Mesodermal cell (in vitro differentiated cells): ENCODE measurements at regions not wholly inside any gene's neighbourhood (a gene's known extent, or its start where the extent isn't known, plus 50 kb on each side); places are given as distances from the start of the nearest gene placed in this dataset.
A peak's percentile ranks its signal among the peaks of the same experiment; 100 is the strongest.

Source experiments
- H3K27ac ChIP-seq: 2 replicates; pipeline ENCODE4 v1.7.0; 2013; ENCODE audit warnings: mild to moderate bottlenecking, low read depth, low read length, moderate library complexity; ENCODE audit not compliant: severe bottlenecking
- H3K36me3 ChIP-seq: 2 replicates; pipeline ENCODE4 v1.7.1; 2013; ENCODE audit warnings: mild to moderate bottlenecking, low read length, moderate library complexity; ENCODE audit not compliant: control insufficient read depth, insufficient read depth
- H3K4me1 ChIP-seq: one replicate; pipeline ENCODE4 v1.7.1; 2013; ENCODE audit warnings: mild to moderate bottlenecking, low read length; ENCODE audit not compliant: insufficient read depth, control insufficient read depth, poor library complexity, severe bottlenecking
- H3K4me3 ChIP-seq: 2 replicates; pipeline ENCODE4 v1.7.0; 2013; ENCODE audit warnings: low read length, control low read depth, mild to moderate bottlenecking; ENCODE audit not compliant: insufficient read depth, poor library complexity, severe bottlenecking; ENCODE audit errors: extremely low read depth
- H3K9me3 ChIP-seq: 2 replicates; pipeline ENCODE4 v1.7.1; 2013; ENCODE audit warnings: mild to moderate bottlenecking, low read length, moderate library complexity; ENCODE audit not compliant: control insufficient read depth
- WGBS, 2 experiments: methylation state at CpG; one replicate each; pipeline ENCODE4 v1.1.5; 2013; ENCODE audit warnings: missing lambda C conversion rate in 2 of 2; ENCODE audit not compliant: insufficient coverage in 2 of 2; 5-methylcytosine and 5-hydroxymethylcytosine counted together

- H3K27ac ChIP-seq: no peak overlapping the region
- WGBS, 2 experiments: 81% methylated on average over 2 of the region's 2 CpGs; no CpG with 5 or more reads in 1 of the 2 experiments
- H3K9me3 ChIP-seq: no peaks in the 10 kb centered on the region
- no peaks in the 10 kb centered on the region for H3K4me1 ChIP-seq
- no peak overlapping the region for H3K4me3 ChIP-seq
- H3K36me3 ChIP-seq: no peaks in the 10 kb centered on the region
These were observed 207.6 kb upstream of the PITX2 start for GRCh38 chr4:110830461-110830860.

GRCh38 chr4:110837896-110838450 lies 215.1 kb upstream of the PITX2 start:
- 54 to 100% methylated on average over 1 to 5 of the region's 7 CpGs for WGBS, 2 experiments
- H3K36me3 ChIP-seq: no peaks in the 10 kb centered on the region
- H3K4me3 ChIP-seq: no peak overlapping the region
- H3K9me3 ChIP-seq: no peaks in the 10 kb centered on the region
- H3K4me1 ChIP-seq: no peaks in the 10 kb centered on the region
- H3K27ac ChIP-seq: no peak overlapping the region

GRCh38 chr4:110840221-110840654 lies 217.4 kb upstream of the PITX2 start:
- Histone ChIP-seq H3K27ac (no peak overlapping the region), H3K4me1 (no peaks in the 10 kb centered on the region), H3K4me3 (no peak overlapping the region), H3K9me3 (no peaks in the 10 kb centered on the region), H3K36me3 (no peaks in the 10 kb centered on the region)
- no CpG with 5 or more reads among the region's 2 CpGs for WGBS, 2 experiments

- H3K9me3 ChIP-seq: no peaks in the 10 kb centered on the region
- WGBS, 2 experiments: 89% methylated on average over 1 of the region's 1 CpG; no CpG with 5 or more reads in 1 of the 2 experiments
- peaks cover 3% of the 10 kb centered on the region for H3K4me1 ChIP-seq
- no peak overlapping the region for H3K4me3 ChIP-seq
- H3K36me3 ChIP-seq: no peaks in the 10 kb centered on the region
- H3K27ac ChIP-seq: no peak overlapping the region
These were observed 225.9 kb upstream of the PITX2 start for GRCh38 chr4:110848787-110849186.

- peaks cover 3% of the 10 kb centered on the region for H3K4me1 ChIP-seq
- 100% methylated on average over 2 of the region's 6 CpGs; no CpG with 5 or more reads in 1 of the 2 experiments for WGBS, 2 experiments
- H3K9me3 ChIP-seq: no peaks in the 10 kb centered on the region
- H3K27ac ChIP-seq: no peak overlapping the region
- no peak overlapping the region for H3K4me3 ChIP-seq
- no peaks in the 10 kb centered on the region for H3K36me3 ChIP-seq
These were observed 226.6 kb upstream of the PITX2 start for GRCh38 chr4:110849461-110849860.

- WGBS, 2 experiments: 76 to 77% methylated on average over 7 of the region's 12 CpGs
- Histone ChIP-seq H3K9me3 (no peaks in the 10 kb centered on the region), H3K36me3 (no peaks in the 10 kb centered on the region), H3K4me1 (peaks cover 3% of the 10 kb centered on the region), H3K4me3 (no peak overlapping the region), H3K27ac (no peak overlapping the region)
These were observed 227.9 kb upstream of the PITX2 start for GRCh38 chr4:110850461-110851442.

GRCh38 chr4:110851989-110852388 lies 229.1 kb upstream of the PITX2 start:
- Histone ChIP-seq H3K27ac (no peak overlapping the region), H3K9me3 (no peaks in the 10 kb centered on the region), H3K4me1 (peaks cover 3% of the 10 kb centered on the region), H3K4me3 (no peak overlapping the region), H3K36me3 (no peaks in the 10 kb centered on the region)
- WGBS, 2 experiments: no CpG with 5 or more reads among the region's 2 CpGs

- Histone ChIP-seq H3K4me1 (peaks cover 3% of the 10 kb centered on the region), H3K9me3 (no peaks in the 10 kb centered on the region), H3K4me3 (no peak overlapping the region), H3K27ac (no peak overlapping the region), H3K36me3 (no peaks in the 10 kb centered on the region)
- WGBS, 2 experiments: no CpG with 5 or more reads among the region's 3 CpGs
These were observed 229.9 kb upstream of the PITX2 start for GRCh38 chr4:110852793-110853192.

- Histone ChIP-seq H3K9me3 (no peaks in the 10 kb centered on the region), H3K4me3 (no peak overlapping the region), H3K4me1 (peaks cover 3% of the 10 kb centered on the region), H3K36me3 (no peaks in the 10 kb centered on the region), H3K27ac (no peak overlapping the region)
- WGBS, 2 experiments: no CpG with 5 or more reads among the region's 5 CpGs
These were observed 230.4 kb upstream of the PITX2 start for GRCh38 chr4:110853242-110853641.

GRCh38 chr4:110854021-110854678 lies 231.3 kb upstream of the PITX2 start:
- WGBS, 2 experiments: 93 to 100% methylated on average over 3 to 4 of the region's 6 CpGs
- Histone ChIP-seq H3K4me1 (peaks cover 3% of the 10 kb centered on the region), H3K4me3 (no peak overlapping the region), H3K9me3 (no peaks in the 10 kb centered on the region), H3K27ac (peak overlapping the region; percentile 67), H3K36me3 (no peaks in the 10 kb centered on the region)
